HG03196 (cell line): ENCODE measurements at regions not wholly inside any gene's neighbourhood (a gene's known extent, or its start where the extent isn't known, plus 50 kb on each side); places are given as distances from the start of the nearest gene placed in this dataset.

Source experiments
- ATAC-seq: cut with Tn5 transposase; IDR thresholded peaks from one replicate; pipeline ENCODE4 v1.9.1; 2021; ENCODE audit not compliant: unreplicated experiment

DNA sequence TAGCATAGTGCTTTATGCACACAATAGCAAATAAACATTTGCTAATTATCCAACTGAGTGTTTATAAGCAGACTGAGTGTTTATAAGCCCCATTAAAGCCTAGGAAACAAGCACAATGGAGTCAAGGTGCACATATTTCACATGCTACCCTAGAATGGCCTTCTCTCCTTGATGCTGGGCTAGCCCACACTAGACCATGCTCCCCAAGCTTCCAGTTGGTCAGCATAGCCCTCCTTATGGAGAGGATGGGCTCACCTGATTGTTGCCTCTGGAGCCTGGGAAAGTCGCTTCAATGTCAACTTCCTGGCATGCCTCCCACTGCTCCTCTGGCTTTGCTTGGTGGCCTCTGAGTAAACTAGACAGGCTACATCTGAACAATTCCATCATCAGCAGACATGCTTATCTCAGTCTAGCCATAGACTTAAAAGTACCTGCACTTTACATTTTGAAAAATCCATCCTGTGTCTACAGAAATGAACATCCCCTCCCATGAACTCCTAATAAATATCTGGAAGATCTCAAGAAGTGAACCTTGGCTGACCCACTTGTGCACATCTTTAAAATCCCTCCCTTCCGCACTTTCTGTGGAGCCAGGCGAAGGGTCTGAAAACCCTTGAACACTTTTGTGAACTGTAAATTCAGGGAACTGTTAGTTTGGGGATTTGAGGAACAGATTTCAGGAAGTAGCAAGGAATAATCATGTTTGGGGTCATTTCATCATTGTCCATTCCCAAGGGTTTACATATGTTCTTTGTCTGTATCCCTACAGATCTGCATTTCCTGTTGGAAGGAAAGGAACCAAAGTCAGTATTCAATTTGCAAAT, 486.6 kb downstream of the ARHGEF28 start:
- no peak for ATAC-seq

DNA sequence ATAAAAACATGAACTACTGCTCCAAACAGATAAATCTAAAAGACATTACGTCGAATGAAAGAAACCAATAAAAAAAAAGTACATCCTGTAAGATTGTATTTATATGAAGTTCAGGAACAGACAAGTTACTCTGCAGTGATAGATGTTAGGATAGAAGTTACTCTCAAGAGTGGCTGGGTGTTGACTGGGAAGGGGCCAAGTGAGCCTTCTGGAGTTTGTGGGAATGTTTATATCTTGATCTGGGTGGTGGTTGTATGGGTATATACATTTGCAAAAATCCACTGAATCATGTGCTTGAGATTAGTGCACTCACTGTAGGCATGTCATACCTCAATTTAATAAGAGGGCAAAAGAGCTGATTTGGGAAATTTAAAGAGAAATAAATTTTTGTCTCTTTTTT, 485.8 kb downstream of the ARHGEF28 start:
- ATAC-seq = no peak

DNA sequence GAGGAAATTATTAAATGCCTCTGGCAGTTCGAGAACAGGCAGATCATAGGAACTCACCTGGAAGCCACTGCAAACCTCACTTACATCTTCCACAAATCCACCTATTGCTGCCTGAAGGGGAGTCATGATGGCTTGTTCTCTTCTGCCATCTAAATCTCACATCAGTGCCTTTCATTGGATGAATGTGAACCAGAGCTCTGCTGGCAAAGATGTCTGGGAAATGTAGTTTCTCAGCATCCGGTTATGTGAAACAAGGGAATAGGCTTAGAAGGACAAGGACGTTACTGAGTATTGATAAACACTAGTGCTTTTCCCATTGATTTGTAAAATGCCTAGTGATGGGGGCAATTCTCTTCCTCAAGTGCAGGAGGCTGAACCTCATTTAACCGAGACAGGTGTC, 483.3 kb downstream of the ARHGEF28 start:
- no peak for ATAC-seq

DNA sequence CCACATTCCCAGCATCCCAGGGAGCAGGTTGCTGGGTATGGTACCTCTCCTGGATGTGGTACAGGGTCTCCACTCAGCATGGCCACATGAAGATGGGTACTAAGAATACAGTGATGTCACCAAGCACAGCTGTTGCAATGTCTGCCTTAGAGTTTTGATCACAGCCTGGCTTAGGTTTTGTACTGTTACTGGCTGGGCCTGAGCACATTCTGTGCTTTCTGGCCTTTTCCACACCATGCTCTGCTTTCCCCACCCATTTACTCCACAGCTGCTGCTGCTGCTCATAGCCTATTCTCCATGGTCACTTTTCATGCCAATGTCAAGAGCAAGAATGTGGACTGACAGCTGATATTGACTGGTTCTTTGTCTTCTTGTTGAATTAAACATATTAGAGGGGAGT, 481.9 kb downstream of the ARHGEF28 start:
- ATAC-seq = no peak

DNA sequence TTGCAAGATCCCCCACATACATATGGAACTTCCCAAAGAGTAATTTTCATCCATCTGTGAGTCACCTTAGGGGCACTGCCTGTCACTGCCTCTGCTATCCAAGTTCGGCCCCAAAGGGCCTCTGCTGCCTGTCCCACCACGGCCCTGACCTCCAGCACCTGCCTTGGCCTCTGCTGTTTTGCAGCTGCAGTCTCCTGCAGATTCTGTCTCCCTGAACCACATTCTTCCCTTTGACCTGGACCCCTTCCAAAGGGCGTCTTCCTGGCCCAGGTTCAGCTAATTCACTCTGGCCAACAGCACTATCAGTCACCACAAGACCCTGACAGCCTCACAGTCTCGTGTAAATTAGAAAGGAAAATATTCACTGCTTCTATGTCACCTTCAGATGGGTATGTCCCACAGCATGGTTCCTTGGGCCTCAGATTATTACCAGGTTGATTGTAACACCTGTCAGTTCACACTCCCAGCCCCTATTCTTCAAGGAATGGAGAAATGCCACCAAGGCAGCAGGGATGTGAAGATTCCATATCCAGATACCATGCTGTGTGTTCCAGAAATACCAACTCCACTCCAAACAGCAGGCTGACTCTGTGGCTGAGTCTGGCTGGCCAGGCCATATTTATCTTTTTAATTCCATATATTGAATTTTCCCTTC, 479.3 kb downstream of the ARHGEF28 start:
- no peak for ATAC-seq

DNA sequence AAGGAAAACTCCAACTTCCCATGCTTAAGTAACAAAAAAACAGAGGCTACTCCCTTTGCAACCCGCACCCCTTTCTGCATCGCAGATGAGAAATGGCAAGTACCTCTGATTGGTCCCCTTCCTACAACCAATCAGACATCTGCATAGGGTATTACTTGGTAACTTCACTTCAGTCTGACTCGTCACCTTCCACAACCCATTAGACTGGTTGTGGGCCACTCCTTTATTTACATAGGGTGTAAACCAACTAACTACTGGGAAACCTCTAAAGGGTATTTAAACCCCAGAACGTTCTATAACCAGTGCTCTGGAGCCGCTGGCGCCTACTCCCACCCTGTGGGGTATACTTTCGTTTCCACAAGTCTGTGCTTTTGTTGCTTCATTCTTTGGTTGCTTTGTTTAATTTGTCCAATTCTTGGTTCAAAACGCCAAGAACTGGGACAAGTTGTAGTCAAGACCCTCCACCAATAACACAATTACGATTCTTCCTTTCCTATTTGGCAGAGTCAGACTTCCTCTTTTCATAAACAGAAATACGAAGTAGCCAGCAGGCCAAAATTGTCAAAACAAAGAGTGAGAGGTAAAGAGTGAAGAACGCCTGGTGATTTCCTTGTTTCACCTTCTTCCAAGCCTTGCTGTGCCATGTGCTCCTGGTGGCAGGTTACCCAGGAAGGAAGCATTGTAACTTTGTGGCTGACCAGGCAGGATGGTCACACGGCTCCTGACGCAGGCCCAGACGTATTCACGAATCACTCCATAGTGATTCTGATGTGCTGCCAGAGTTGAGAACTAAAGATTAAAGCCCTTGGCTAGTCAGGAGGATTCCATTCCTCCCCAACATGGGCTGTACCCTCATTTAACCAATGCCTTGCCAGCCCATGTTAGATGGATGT, 477.4 kb downstream of the ARHGEF28 start:
- no peak for ATAC-seq

DNA sequence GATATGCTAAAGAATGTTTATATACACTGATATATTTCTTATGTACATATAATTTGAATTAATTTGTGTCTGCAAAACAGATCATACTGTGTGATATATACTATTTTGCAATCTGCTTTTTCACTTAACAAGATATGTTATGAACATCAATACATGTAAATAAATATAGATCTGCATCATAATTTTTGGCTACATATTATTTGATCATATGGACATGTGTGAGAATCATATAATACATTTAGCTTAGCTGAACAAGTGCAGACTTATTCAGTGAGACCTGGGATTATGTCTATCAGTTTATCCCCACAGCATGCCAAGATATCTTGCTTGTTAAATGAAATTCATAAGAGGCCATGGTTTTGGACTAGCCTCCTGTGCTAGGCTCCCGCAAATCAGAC, 474.3 kb downstream of the ARHGEF28 start:
- no peak for ATAC-seq

DNA sequence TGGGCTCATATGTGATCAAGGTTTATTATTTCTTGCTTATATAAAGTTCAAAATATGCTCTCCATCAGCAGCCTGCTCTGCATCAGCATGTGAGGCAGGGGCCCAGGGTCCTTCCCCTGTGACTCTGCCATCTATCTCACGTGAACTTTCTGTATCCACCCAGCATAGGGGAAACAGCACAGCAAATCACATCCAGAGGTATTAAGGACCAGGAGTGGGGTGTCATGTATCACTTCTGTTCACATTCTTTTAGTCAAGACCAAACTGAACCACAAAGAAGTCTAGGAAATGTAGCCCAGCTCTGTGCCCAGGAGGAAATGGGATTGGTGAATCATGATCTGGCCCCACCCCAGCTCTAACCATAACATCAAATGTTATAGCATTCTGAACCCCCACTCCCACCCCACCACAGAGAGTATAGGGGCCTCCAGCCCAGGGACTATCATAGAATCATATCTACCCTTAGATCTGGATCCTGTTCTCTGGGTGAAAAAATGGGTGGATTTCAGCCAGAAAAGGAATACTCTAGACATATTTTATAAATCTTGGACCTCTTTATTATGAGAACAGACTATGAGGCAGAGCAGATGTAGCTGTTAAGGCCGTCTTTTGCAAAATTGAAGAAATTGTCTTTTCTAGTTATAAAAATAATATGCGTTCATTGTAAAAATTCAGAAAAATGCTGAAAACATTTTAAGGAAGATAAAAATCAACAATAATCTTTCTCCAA, 473.7 kb downstream of the ARHGEF28 start:
- ATAC-seq = no peak

DNA sequence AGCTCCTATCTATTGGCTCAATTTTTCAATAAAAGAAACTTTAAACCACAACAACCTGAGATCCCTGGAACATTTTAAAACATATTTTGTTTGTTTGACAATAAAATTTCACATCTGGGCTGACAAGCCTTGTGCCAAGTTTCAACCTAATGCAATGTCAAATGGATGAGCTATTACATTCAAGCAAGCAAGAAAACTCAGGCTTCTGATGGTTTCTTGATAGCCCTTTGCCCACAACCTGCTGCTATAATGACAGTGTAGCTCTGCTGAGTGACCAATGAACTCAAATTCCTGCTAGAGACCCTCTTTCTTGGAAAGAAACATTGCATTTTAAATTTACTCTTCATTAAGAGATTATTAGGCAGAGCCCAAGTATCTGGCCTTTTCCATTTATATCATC, 472.9 kb downstream of the ARHGEF28 start:
- ATAC-seq = no peak

DNA sequence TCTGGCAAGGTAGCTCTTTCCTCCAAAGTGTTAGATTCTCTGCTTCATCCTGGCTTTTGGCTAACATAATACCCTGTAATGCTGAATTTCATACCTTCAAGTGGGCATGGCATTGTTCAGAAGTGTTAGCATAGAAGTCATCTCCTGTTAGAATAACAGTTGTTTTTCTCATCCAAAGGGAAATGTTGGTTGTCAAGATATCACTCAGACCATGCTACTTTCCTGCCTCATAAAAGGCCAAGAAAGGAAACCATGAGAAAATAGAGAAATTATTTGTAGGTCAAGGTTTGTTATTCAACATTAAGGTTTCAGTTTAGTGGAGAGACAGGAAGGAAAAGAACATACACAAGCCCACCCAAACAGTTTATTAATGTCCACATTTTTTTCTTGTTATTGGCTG, 472.5 kb downstream of the ARHGEF28 start:
- ATAC-seq = no peak

DNA sequence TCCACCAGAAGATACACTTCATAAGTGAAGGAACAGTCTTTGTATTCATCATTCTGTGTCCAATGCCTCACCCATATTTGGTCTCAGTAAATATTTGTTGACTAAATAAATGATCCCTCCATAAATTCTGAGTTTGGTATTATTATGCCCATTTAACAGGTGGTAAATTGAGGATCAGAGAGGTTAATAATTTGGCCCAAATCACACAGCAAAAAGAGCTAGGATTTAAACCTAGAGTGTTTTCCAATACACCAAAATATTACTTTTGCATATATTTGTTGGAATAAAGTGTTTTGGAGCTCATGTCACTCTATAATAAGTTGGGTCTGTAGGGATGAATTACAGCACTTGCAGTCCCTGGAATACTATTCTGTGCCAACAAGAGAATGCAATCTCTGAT, 470.3 kb downstream of the ARHGEF28 start:
- no peak for ATAC-seq

DNA sequence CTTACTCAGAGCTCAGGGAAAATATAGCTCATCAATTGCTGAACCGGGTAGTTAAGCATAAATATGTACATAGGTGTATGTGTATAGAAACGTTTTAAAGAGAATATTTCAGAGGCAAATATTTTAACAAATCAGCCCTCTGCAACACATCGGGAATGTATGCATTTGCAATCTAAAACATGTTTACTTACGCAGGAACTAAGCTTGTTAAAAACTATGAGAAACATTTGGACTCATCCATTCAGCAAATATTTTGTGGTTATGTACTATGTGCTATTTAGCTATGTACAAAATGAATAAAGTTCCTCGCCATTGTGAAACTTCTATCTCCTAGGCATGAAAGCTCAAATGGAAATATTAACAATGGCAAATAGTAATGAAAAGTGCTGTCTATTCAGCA, 469.9 kb downstream of the ARHGEF28 start:
- no peak for ATAC-seq

DNA sequence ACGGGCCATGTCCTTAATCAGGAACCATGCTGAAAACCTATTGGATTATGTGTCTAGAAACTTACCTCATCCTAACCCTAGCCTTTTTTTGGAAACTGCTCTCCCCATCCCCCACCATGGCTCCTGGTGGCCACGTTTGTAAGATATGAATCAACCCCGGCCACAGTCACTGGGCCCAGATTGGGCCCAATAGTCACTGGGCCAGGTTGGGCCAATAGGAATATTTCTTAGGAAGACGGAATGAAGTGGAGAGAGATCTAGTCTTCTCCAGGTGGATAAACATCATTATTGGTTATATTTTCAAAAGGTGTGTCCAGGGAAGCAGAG, 468.7 kb downstream of the ARHGEF28 start:
- no peak for ATAC-seq

DNA sequence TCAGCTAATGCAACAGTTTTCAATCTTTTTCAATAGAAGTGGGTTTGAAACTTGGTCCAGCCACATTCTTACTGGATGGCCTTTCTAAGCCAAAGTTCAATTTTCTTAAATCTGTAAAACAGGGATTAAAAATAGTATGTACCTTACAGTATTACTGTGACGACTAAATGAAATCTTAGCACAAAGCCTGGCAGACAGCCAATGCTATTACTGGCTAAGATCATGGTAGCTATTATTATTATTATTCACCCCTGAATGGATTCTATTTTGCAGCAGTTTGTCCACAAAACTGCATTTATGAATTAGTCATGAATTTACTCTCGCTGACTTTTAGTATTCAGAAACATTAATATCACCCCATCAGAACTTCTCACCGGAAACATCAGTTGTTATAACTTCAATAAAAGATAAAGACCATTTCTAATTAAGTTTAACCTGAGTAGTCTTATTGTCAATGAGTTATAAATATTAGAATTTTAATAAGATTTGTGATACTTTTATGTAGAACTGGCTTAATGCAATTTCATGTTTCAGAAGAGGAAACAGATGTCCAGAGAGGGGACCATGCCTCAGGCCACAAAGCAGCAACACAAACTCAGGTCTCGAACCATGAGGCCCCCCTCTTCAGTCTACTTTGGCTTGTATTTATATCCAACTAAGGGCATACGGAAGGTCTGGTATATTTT, 468.2 kb downstream of the ARHGEF28 start:
- ATAC-seq = no peak

DNA sequence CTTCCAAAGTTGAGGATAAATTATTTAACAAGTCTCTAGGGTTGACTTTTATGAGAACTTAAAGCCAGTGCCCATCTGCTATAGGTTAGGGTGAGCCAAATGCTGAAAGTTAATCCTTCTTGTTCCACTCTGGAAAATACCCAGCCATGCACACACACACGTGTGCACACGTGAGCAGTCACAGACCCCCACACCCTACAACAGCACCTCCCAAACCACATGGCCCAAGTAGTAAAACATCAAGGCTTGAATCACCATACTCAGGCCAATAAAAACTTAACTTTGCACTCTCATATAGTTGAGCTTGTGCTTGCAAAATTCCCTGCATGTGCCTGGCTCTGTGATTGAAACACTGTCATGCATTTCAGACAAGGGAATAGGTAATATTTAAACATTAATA, 467.6 kb downstream of the ARHGEF28 start:
- ATAC-seq = no peak

DNA sequence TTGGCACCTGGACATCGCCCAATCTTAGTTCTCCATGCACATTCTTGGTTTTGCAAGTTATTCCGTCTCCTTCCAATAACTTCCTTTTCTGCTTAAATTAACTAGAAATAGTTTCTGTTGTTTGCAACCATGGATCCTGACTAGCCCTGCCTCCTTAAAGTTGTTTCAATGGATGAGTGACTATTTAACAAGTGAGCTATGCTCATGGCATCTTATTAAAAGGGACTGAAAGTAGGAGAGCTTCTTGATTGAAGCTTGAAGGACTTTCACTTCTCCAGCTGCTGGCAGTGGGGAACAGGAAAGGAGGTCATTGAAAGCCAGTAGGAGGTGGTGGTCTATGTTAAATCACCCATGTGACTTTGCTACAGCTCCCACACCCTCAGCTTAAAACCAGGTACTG, 466.8 kb downstream of the ARHGEF28 start:
- no peak for ATAC-seq

DNA sequence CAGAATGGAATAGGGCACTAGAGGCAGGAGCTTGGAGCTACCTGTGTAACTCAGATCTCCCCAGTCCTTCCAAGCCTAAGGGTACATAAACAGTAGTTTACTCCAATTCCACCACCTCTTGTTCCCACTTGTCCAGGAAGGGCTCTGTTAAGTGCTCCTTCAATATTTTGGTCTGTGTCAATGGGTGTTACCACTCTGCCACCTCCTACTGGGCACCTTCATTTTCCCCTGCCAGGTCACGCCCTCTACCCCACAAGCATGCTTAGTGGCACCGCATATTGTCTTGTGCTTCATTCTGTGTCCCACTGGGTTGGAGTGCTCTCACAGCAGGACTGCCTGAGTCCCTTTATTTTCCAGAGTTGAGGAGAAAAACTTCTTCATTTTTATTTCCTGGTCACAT, 459.8 kb downstream of the ARHGEF28 start:
- ATAC-seq = no peak

DNA sequence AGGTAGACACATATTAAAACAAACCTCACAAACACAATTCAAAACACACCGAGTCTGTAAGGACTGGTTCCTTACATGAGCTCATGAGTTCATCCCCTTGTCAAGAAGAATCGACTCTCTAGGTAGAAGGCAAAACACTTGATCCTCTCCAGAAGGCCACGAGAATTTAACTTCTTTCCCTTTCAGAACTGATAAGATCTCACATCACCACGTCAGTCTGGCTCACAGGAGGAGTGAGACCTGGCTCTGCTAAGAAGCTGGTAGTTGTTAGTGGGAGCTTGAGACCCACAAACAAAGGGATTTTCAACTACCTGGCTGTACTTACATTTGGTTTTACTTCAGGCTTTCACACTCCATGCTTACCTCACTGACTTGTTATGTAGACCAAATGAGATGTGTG, 459.2 kb downstream of the ARHGEF28 start:
- ATAC-seq = no peak

DNA sequence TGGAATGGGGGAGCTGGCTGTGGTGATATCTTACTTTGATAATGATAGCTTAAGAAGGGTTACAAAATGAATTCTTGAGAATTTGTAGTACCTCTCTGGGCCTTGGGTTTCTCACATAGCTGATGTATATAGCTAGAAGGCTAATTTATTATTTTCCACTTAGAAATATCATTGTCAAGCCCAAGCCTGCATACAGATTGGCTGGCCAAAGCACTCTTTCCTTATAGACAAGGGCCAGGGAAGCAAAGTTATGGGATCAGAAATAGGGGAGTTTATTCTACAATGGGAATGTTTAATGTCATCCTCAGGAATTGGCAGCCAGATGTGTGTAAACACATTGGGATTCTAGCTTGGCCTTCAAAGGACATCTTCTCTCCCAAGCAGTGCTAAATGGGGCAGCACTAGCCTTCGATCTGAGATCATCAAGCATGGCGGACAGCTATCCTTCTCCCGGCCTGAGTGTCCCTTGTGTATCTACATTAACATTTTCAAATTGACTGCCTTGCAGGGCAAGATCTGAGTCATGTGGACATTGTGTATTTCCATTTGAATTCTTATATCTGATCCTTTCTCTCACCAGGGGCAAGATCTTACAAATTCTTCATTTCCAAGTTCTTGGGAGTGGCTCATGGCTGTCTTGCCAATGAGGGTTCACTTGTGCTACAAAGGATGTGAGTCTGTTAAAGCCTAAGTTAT, 457.2 kb downstream of the ARHGEF28 start:
- no peak for ATAC-seq

DNA sequence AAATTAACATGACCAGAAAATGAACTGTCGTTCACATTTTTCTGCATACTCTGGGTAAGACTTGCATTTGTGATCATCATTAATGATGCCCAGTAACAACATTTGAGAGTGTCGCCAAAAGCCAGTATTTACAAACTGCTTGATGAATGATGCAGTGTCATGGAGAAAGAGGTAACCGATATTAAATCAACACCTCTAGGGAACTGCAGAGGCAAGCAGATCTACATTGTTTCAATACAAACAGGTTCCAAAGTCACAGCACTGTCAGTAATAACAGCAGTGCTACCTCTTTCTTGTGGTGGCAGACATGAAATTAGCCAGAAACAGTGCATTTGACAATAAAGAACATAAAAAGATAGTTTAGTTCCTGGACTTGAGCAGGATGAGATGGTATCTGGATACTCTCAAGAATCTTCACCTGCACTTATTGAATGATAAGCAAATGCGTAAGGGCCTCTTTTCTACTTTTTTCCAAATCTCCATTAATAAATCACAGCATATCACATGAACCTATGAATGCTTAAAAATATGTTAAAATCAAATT, 456.6 kb downstream of the ARHGEF28 start:
- ATAC-seq = no peak
